HepG2 (cell line): ENCODE measurements at regions not wholly inside any gene's neighbourhood (a gene's known extent, or its start where the extent isn't known, plus 50 kb on each side); places are given as distances from the start of the nearest gene placed in this dataset.

ENCODE experiments used
- ARID4A ChIP-seq: sonication (generic); formaldehyde crosslinking; IDR thresholded peaks from 2 replicates; pipeline ENCODE4 v1.5.0; 2020; ENCODE audit warnings: mild to moderate bottlenecking, missing genetic modification reagents, borderline replicate concordance
- ATM ChIP-seq: fragments of 450-650 bp; IDR thresholded peaks from 2 replicates; pipeline ENCODE4 v1.7.1; 2017; ENCODE audit warnings: mild to moderate bottlenecking, borderline replicate concordance
- DMAP1 ChIP-seq: IDR thresholded peaks from 2 replicates; pipeline ENCODE4 v1.6.1; 2016
- HNF4A ChIP-seq: sonication (generic); formaldehyde crosslinking; IDR thresholded peaks from 2 replicates; pipeline ENCODE4 v1.4.0; 2020; ENCODE audit warnings: missing genetic modification reagents
- HNRNPL ChIP-seq: fragments of 200-400 bp; formaldehyde crosslinking; IDR thresholded peaks from 2 replicates; pipeline ENCODE4 v1.6.1; 2017; ENCODE audit warnings: mild to moderate bottlenecking, low read depth, low read length
- MEF2D ChIP-seq: sonication (generic); formaldehyde crosslinking; IDR thresholded peaks from 2 replicates; pipeline ENCODE4 v1.5.1; 2020; ENCODE audit warnings: mild to moderate bottlenecking, missing genetic modification reagents
- NR2F1 ChIP-seq, 2 experiments: fragments of 450-650 bp in 1 of 2; formaldehyde crosslinking in 1 of 2; IDR thresholded peaks; 2 replicates each; pipeline versions ENCODE4 v1.5.0 to v1.6.1; 2016 to 2020; ENCODE audit warnings: mild to moderate bottlenecking in 1 of 2, missing compliant biosample characterization in 1 of 2, missing genetic modification reagents in 1 of 2, moderate library complexity in 1 of 2
- RERE ChIP-seq: IDR thresholded peaks from 2 replicates; pipeline ENCODE4 v1.6.1; 2016; ENCODE audit warnings: low read depth, missing genetic modification reagents, missing compliant biosample characterization
- RFXANK ChIP-seq: IDR thresholded peaks from 2 replicates; pipeline ENCODE4 v1.6.1; 2016
- SP1 ChIP-seq, 2 experiments: fragments of 450-650 bp in 1 of 2; sonication (generic) in 1 of 2; formaldehyde crosslinking in 1 of 2; IDR thresholded peaks; 2 replicates each; pipeline versions ENCODE4 v1.4.0 to v1.6.1; 2016 to 2020; ENCODE audit warnings: missing genetic modification reagents in 1 of 2
- TEAD3 ChIP-seq: optimal IDR thresholded peaks from 2 replicates; pipeline ENCODE3; 2016; ENCODE audit warnings: borderline replicate concordance
- ZBTB39 ChIP-seq: sonication (generic); formaldehyde crosslinking; IDR thresholded peaks from 2 replicates; pipeline ENCODE4 v1.5.0; 2020; ENCODE audit warnings: missing genetic modification reagents
- ZNF230 ChIP-seq: sonication (generic); formaldehyde crosslinking; IDR thresholded peaks from 2 replicates; pipeline ENCODE4 v1.4.0; 2020; ENCODE audit warnings: mild to moderate bottlenecking, missing genetic modification reagents
- ZNF740 ChIP-seq: sonication (generic); formaldehyde crosslinking; IDR thresholded peaks from 2 replicates; pipeline ENCODE4 v1.4.0; 2020; ENCODE audit warnings: missing genetic modification reagents
- ZNF784 ChIP-seq: sonication (generic); formaldehyde crosslinking; IDR thresholded peaks from 2 replicates; pipeline ENCODE4 v1.5.1; 2020; ENCODE audit warnings: missing genetic modification reagents, mild to moderate bottlenecking, borderline replicate concordance

GRCh38 chr10:45557275-45557905, 115.2 kb downstream of the ZFAND4 start (continued):
- no peak for TF ChIP-seq RERE (CRISPR knock-in tag)
- no peak for TF ChIP-seq ZNF740 (CRISPR knock-in tag)
- no peak for TF ChIP-seq MEF2D
- peak; percentile 46; the same call in 1 of the 2 replicates for TF ChIP-seq DMAP1 (CRISPR knock-in tag)
- peak; percentile 24; the same call in 1 of the 2 replicates for TF ChIP-seq HNF4A (CRISPR knock-in tag)
- peak; percentile 99 for TF ChIP-seq TEAD3 (CRISPR knock-in tag)
- no peak for TF ChIP-seq HNRNPL
- no peak for TF ChIP-seq SP1 (IDR thresholded peaks at IDR 0.05)
- TF ChIP-seq SP1 (CRISPR knock-in tag; IDR thresholded peaks at IDR 0.05), result no peak
- TF ChIP-seq ZNF784, result no peak
- TF ChIP-seq NR2F1 (CRISPR knock-in tag; IDR thresholded peaks at IDR 0.05), result no peak
- TF ChIP-seq ATM, result no peak
- no peak for TF ChIP-seq ZBTB39 (CRISPR knock-in tag)
- no peak for TF ChIP-seq ARID4A (CRISPR knock-in tag)
- no peak for TF ChIP-seq ZNF230 (CRISPR knock-in tag)
- no peak for TF ChIP-seq RFXANK (CRISPR knock-in tag)
